H9 (cell line): ENCODE measurements at regions not wholly inside any gene's neighbourhood (a gene's known extent, or its start where the extent isn't known, plus 50 kb on each side); places are given as distances from the start of the nearest gene placed in this dataset.

Experiments
- DNase-seq: peaks from one replicate; pipeline ENCODE4 v3.0.0-alpha.2; 2017
- H2AFZ ChIP-seq: one replicate; pipeline ENCODE4 v1.6.1; 2013; ENCODE audit warnings: mild to moderate bottlenecking, low read length, control low read depth, moderate library complexity
- H2AK5ac ChIP-seq: 2 replicates; pipeline ENCODE4 v1.6.1; 2013; ENCODE audit warnings: low read length, control low read depth, mixed read lengths; ENCODE audit not compliant: insufficient read length
- H2BK120ac ChIP-seq: one replicate; pipeline ENCODE4 v1.6.1; 2013; ENCODE audit warnings: low read depth, mild to moderate bottlenecking, low read length, control low read depth, inconsistent platforms; ENCODE audit not compliant: poor library complexity, severe bottlenecking
- H2BK12ac ChIP-seq: 2 replicates; pipeline ENCODE4 v1.6.1; 2013; ENCODE audit warnings: low read length, control low read depth, mixed read lengths, low read depth; ENCODE audit not compliant: insufficient read length
- H2BK15ac ChIP-seq: 2 replicates; pipeline ENCODE4 v1.6.1; 2013; ENCODE audit warnings: low read depth, low read length, control low read depth
- H2BK20ac ChIP-seq: one replicate; pipeline ENCODE4 v1.6.1; 2013; ENCODE audit warnings: low read depth, mild to moderate bottlenecking, low read length, control low read depth, inconsistent platforms; ENCODE audit not compliant: poor library complexity, severe bottlenecking
- H2BK5ac ChIP-seq: 2 replicates; pipeline ENCODE4 v1.6.1; 2013; ENCODE audit warnings: low read length, control low read depth, mixed read lengths; ENCODE audit not compliant: insufficient read length
- H3K14ac ChIP-seq: 2 replicates; pipeline ENCODE4 v1.6.1; 2013; ENCODE audit warnings: low read length, control low read depth; ENCODE audit not compliant: insufficient read depth
- H3K18ac ChIP-seq: 2 replicates; pipeline ENCODE4 v1.6.1; 2013; ENCODE audit warnings: low read depth, mild to moderate bottlenecking, mixed read lengths, low read length, control low read depth; ENCODE audit not compliant: insufficient read length
- H3K23ac ChIP-seq: 2 replicates; pipeline ENCODE4 v1.6.1; 2013; ENCODE audit warnings: low read length, control low read depth, mixed read lengths, low read depth; ENCODE audit not compliant: insufficient read length
- H3K23me2 ChIP-seq: 2 replicates; pipeline ENCODE4 v1.6.1; 2013; ENCODE audit warnings: low read depth, mild to moderate bottlenecking, mixed read lengths, low read length, control low read depth; ENCODE audit not compliant: insufficient read length, poor library complexity, severe bottlenecking
- H3K27ac ChIP-seq: 2 replicates; pipeline ENCODE4 v1.5.1; 2013; ENCODE audit warnings: low read length, control low read depth, mixed read lengths, low read depth; ENCODE audit not compliant: insufficient read length
- H3K27me3 ChIP-seq: 2 replicates; pipeline ENCODE4 v1.6.1; 2013; ENCODE audit warnings: low read length, control low read depth, inconsistent platforms; ENCODE audit not compliant: insufficient read depth
- H3K4ac ChIP-seq: 2 replicates; pipeline ENCODE4 v1.6.1; 2013; ENCODE audit warnings: low read depth, mild to moderate bottlenecking, control low read depth, inconsistent platforms, low read length, moderate library complexity
- H3K4me1 ChIP-seq: 2 replicates; pipeline ENCODE4 v1.6.1; 2013; ENCODE audit warnings: low read length, control low read depth, inconsistent platforms; ENCODE audit not compliant: insufficient read depth
- H3K4me2 ChIP-seq: 2 replicates; pipeline ENCODE4 v1.6.1; 2013; ENCODE audit warnings: low read length, control low read depth, mixed read lengths; ENCODE audit not compliant: insufficient read length, insufficient read depth
- H3K56ac ChIP-seq: 2 replicates; pipeline ENCODE4 v1.6.1; 2013; ENCODE audit warnings: low read depth, mild to moderate bottlenecking, mixed read lengths, low read length, control low read depth; ENCODE audit not compliant: insufficient read length
- H3K79me1 ChIP-seq: 2 replicates; pipeline ENCODE4 v1.6.1; 2013; ENCODE audit warnings: low read depth, mild to moderate bottlenecking, moderate library complexity, low read length, control low read depth, inconsistent platforms; ENCODE audit not compliant: insufficient read depth, poor library complexity, severe bottlenecking
- H3K79me2 ChIP-seq: 2 replicates; pipeline ENCODE4 v1.6.1; 2013; ENCODE audit warnings: low read length, control low read depth, inconsistent platforms; ENCODE audit not compliant: insufficient read depth
- H3K9ac ChIP-seq: 2 replicates; pipeline ENCODE4 v1.6.1; 2013; ENCODE audit warnings: low read length, control low read depth, mixed read lengths; ENCODE audit not compliant: insufficient read length; ENCODE audit errors: extremely low read depth
- H3K9me3 ChIP-seq: one replicate; pipeline ENCODE4 v1.6.1; 2013; ENCODE audit warnings: low read depth, low read length, inconsistent platforms; ENCODE audit not compliant: control insufficient read depth
- H3T11ph ChIP-seq: one replicate; pipeline ENCODE4 v1.6.1; 2013; ENCODE audit warnings: mild to moderate bottlenecking, low read length, control low read depth, inconsistent platforms
- H4K20me1 ChIP-seq: one replicate; pipeline ENCODE4 v1.6.1; 2013; ENCODE audit not compliant: control insufficient read depth, insufficient read length, insufficient read depth
- H4K5ac ChIP-seq: 2 replicates; pipeline ENCODE4 v1.6.1; 2013; ENCODE audit warnings: low read depth, mild to moderate bottlenecking, mixed read lengths, low read length, control low read depth; ENCODE audit not compliant: insufficient read length
- H4K8ac ChIP-seq: replicated peaks from 2 replicates; pipeline ENCODE4 v1.6.1; 2013; ENCODE audit warnings: low read length, control low read depth, mixed read lengths, low read depth; ENCODE audit not compliant: insufficient read length
- H4K91ac ChIP-seq: 2 replicates; pipeline ENCODE4 v1.6.1; 2013; ENCODE audit warnings: low read depth, mild to moderate bottlenecking, moderate library complexity, mixed read lengths, low read length, control low read depth; ENCODE audit not compliant: insufficient read length
- H3K27ac Mint-ChIP-seq, 3 experiments: 2 replicates in 2 of 3; 3 replicates in 1 of 3; pipeline ENCODE4 v1.8.0; 2020 to 2021; ENCODE audit warnings: mixed read lengths in 3 of 3, mild to moderate bottlenecking in 1 of 3, moderate library complexity in 1 of 3
- H3K27me3 Mint-ChIP-seq: 2 replicates; pipeline ENCODE4 v1.8.0; 2021; ENCODE audit warnings: low read depth, mild to moderate bottlenecking, moderate library complexity, mixed read lengths
- H3K36me3 Mint-ChIP-seq, 3 experiments: 2 replicates in 2 of 3; 3 replicates in 1 of 3; pipeline ENCODE4 v1.8.0; 2020 to 2021; ENCODE audit warnings: low read depth in 3 of 3, mixed read lengths in 3 of 3; ENCODE audit not compliant: insufficient read depth in 1 of 3
- H3K4me1 Mint-ChIP-seq, 2 experiments: 2 replicates each; pipeline ENCODE4 v1.8.0; 2020; ENCODE audit warnings: mixed read lengths in 2 of 2
- H3K4me3 Mint-ChIP-seq, 2 experiments: 2 replicates in 1 of 2; 3 replicates in 1 of 2; pipeline ENCODE4 v1.8.0; 2020 to 2021; ENCODE audit warnings: mild to moderate bottlenecking in 2 of 2, mixed read lengths in 2 of 2, moderate library complexity in 1 of 2
- H3K9me3 Mint-ChIP-seq, 2 experiments: 2 replicates in 1 of 2; 3 replicates in 1 of 2; pipeline ENCODE4 v1.8.0; 2020; ENCODE audit warnings: mild to moderate bottlenecking in 2 of 2, mixed read lengths in 2 of 2, moderate library complexity in 1 of 2
- WGBS: extraction: QIAGEN DNeasy Blood & Tissue Kit; methylation state at CpG from one replicate; pipeline ENCODE4 v1.1.7; 2013; ENCODE audit warnings: missing lambda C conversion rate, low lambda C conversion rate, mixed read lengths; ENCODE audit not compliant: insufficient read length; ENCODE audit errors: extremely low coverage; 5-methylcytosine and 5-hydroxymethylcytosine counted together
- TF ChIP-seq, protein P1 (sequence below): fragments of 200-600 bp; sonication (generic); conservative IDR thresholded peaks from 3 replicates; pipeline ENCODE4 v1.8.0; 2021; ENCODE audit warnings: antibody characterized with exemption, mild to moderate bottlenecking

DNA sequence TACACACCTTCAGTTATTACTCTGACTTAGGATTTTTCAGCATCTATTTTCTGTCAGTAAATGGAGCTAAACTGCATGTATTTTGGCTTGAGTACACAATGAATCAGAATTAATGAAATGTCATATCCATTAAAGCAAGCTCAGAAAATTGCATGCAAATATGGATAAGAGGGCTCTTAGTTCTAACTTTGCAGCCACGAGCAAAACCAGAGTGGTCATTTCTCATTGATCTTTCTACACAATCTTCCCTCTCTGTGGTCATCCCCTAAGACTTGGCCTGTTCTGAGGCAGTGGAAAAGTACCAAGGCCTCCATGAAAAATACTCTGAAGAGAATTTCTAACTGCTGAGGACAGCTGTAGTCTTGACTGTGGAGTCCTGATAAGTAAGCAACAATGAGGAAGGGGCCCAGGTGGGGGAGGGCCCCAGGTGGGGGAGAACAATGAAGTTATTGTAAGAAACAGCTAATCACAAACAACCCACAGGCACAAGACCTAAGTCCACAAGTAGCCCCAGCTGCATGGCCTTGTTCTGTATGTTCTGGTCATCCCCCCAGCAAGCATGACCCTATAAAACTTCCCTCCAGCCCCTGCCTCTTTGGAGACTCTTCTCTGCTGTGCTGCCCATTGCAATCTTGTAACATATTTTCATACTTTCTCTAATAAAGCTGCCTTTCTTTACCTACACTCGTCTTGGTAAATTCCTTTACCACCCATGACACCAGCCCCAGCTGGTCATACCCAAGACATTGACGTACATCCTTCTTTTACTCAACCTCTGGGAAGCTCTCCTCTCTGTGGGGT lies 230.3 kb downstream of the TDRD15 start:
- H3K79me2 ChIP-seq: no peaks in the 10 kb centered on the region
- no peak overlapping the region for H2AK5ac ChIP-seq
- Mint-ChIP-seq H3K4me3 (no peak overlapping the region), H3K27ac (no peak overlapping the region), H3K36me3 (peaks cover 6 to 18% (median 13%) of the 10 kb centered on the region in 3 experiments; a peak in 5 of 7 replicates), H3K9me3 (peaks cover 14 to 15% of the 10 kb centered on the region in 2 experiments), H3K27me3 (no peaks in the 10 kb centered on the region; the same call in 1 of the 2 replicates), H3K4me1 (peaks cover 3 to 4% of the 10 kb centered on the region in 2 experiments; a peak in 3 of 4 replicates)
- TF ChIP-seq, protein P1, sequence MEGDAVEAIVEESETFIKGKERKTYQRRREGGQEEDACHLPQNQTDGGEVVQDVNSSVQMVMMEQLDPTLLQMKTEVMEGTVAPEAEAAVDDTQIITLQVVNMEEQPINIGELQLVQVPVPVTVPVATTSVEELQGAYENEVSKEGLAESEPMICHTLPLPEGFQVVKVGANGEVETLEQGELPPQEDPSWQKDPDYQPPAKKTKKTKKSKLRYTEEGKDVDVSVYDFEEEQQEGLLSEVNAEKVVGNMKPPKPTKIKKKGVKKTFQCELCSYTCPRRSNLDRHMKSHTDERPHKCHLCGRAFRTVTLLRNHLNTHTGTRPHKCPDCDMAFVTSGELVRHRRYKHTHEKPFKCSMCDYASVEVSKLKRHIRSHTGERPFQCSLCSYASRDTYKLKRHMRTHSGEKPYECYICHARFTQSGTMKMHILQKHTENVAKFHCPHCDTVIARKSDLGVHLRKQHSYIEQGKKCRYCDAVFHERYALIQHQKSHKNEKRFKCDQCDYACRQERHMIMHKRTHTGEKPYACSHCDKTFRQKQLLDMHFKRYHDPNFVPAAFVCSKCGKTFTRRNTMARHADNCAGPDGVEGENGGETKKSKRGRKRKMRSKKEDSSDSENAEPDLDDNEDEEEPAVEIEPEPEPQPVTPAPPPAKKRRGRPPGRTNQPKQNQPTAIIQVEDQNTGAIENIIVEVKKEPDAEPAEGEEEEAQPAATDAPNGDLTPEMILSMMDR: no peak
- H3T11ph ChIP-seq: no peak overlapping the region
- H2BK15ac ChIP-seq: no peak overlapping the region
- no peaks in the 10 kb centered on the region for H3K23me2 ChIP-seq
- H3K79me1 ChIP-seq: no peaks in the 10 kb centered on the region
- no peak for DNase-seq
- H3K27me3 ChIP-seq: no peaks in the 10 kb centered on the region
- H3K18ac ChIP-seq: no peak overlapping the region
- no peak overlapping the region for H2AFZ ChIP-seq
- H4K20me1 ChIP-seq: no peaks in the 10 kb centered on the region
- no peak overlapping the region for H2BK5ac ChIP-seq
- H3K4me1 ChIP-seq: no peaks in the 10 kb centered on the region
- no peak overlapping the region for H2BK12ac ChIP-seq
- no peak overlapping the region for H2BK20ac ChIP-seq
- H3K4ac ChIP-seq: no peak overlapping the region
- H3K9me3 ChIP-seq: peaks cover 14% of the 10 kb centered on the region
- H3K56ac ChIP-seq: no peak overlapping the region
- H3K4me2 ChIP-seq: no peak overlapping the region
- no peak overlapping the region for H4K91ac ChIP-seq
- no peak overlapping the region for H4K8ac ChIP-seq
- no peak overlapping the region for H3K14ac ChIP-seq
- no peak overlapping the region for H3K23ac ChIP-seq
- no peak overlapping the region for H3K9ac ChIP-seq
- H2BK120ac ChIP-seq: no peak overlapping the region
- no peak overlapping the region for H3K27ac ChIP-seq
- H4K5ac ChIP-seq: no peak overlapping the region
- no CpG with 5 or more reads among the region's 3 CpGs for WGBS
